Bone marrow (tissue), 2 donors: ENCODE measurements at regions not wholly inside any gene's neighbourhood (a gene's known extent, or its start where the extent isn't known, plus 50 kb on each side); places are given as distances from the start of the nearest gene placed in this dataset.

Experiments
- DNase-seq, 2 donors: peaks; one replicate each; lab custom pipeline; 2025; lab: John Stamatoyannopoulos, UW

DNA sequence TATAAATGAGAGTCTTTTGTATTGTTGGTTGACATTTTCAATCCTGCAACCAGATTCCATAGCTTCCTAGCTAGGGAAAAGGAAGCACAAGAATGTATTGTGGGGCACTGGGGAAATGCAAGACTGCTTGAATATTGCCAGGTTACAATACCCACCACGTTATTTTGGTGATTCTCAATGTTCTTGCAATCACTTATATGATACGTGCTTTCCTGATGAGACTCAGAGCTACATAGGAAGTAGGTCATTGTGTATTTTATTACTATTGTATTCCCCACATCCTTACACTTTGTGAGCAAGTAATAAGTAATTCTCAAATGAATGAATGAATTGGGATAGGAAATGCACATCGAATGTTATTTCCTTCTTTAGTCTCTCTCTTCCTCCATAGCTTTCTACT lies 217.1 kb upstream of the CD180 start:
- no peak for DNase-seq

DNA sequence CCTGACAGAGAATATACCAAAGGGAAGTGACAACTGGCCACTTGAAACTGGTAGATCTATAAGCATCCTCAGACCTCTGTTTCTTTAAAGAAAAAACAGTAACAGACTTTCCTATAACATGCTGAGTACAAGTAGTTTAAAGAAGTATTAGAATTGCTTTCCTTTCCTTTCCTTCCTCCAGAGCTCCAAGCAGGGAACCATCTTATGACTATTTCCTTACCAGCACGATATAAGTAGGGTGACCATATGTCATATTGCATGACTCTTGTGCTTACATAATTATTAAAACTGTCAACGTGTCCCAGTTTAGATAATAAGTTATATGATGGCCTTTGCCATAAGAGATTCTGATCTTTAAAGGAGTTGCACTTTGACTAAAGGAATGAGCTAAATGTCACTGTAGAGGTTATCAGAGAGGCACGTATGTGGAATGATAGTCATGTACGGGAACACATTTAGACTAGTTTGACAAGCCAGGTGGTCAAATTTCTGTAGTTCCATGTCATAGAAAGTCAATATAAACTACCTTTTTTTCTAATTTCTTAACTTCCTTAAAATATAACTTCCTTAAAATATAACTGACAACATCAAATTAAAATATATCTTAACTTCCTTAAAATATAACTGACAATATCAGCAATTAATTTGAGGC lies 212.7 kb upstream of the CD180 start:
- DNase-seq = peak in 1 of 2 donors; percentile 59

DNA sequence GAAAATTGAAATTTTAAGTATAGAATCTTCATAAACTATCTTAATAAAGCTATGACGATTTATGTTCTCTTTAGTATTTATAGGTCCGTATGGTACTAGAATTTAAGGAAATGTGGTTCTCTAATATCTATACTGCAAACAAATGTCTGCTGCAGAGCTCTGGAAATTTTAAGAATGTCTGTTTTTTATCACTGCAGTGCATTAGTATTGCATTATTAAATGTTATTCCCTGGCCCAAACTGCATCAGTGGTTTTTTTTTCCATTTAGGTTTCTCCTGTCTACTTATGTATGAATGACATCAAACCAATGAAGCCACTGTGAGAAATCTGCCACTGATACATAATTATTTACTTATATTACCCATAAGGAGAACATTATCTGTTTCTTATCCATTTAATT lies 211.4 kb upstream of the CD180 start:
- no peak for DNase-seq

GRCh38 chr5:67405755-67406154 lies 209.2 kb upstream of the CD180 start:
- DNase-seq = no peak

DNA sequence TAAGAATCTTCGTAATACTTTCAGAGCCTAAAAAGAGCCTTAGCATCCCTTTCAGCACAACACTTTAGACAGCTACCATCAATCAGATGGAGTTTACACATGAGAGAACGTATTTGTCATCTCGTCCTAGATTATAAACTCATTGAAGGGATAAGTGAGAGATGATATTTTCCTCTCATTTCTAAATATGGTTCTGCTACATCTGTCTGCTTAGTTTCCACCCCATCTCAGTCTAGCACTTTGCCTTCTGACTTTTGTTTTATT lies 208.4 kb upstream of the CD180 start:
- DNase-seq = no peak

DNA sequence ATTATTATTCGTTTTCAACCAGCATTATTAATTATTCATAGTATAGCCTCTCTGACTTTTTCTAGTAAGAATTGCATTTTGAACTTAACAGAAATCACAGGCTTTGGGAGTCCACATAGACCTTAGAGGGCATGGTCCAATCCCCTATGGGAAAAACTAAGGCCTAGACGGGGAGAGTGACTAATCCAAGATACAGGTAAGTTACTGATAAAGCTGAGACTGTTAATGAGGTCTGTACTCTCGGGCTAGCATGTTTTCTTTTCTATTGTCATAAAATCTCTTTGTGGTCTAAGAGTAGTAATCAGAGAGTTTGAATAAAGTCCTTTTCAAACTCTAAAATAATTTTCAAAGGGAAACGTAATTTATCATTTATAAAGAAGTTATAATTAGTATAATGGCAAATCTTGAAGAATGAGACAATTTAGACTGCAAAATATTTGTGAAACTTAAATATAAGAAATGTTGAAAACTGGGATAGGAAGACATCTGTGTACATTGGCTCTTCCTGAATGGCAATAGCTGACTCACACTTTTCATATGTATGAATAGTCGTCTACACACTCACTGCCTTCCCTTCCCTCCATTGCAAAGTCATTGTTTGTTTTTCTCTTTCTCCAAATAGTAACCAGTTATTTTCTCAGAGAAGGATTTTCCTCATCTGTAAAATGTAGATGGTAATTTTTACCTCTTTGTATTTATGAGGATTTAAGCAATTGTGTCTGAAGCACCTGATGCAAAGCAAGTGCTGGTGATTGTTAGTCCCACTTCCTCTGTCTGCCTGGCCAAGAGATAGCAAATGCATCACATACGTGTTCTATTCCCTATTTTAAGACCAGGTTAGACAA lies 207.9 kb upstream of the CD180 start:
- peak in 1 of 2 donors; percentile 55 for DNase-seq

- DNase-seq = no peak
These were observed 205.9 kb upstream of the CD180 start for GRCh38 chr5:67402526-67402925.

- DNase-seq = no peak
These were observed 204.6 kb upstream of the CD180 start for GRCh38 chr5:67401172-67401571.

DNA sequence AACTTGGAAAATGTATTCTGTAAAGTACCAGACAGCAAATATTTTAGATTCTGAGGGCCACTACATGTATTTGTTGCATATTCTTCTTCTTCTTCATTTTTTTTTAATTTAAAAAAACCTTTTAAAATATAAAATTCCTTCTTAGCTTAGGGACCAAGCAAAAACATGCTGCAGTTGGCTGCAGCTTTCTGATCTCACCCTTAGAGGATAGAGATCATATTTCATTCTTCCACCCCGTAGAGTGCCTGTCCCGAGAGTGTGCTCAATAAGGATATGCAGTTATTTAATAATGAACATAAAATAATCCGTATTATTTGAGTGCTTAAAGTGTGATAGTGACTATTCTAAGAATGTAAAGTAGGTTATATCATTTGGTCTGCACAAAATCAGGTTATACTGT lies 204.2 kb upstream of the CD180 start:
- no peak for DNase-seq

DNA sequence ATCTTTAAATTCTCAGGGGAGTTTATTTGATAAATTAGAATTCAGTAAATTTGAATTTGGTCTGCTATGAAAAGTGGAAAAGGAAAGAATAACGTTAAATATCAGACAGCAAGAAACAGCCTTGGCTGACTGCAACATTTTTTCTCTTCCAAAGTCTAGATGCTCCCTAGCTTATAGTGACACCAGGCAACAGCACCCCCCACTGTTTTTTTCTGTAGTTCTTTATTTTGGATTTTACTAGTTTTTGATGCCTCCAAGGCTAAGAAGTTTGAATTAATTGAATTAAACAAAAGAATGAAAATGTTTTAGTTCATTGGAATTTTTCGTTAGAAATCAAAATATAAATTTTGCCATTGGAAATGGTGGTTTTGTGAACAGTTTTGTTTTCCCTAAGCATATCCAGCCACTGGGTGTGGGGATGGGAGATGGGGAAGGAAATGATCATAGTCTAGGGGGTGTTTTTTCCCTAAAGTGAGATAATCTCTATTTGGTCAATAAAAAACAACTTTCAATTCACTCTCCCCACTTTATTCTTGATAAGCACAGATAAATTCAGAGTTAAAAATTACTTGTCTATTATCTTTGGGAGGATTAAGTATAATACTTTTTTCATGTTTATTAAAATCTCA lies 199.3 kb upstream of the CD180 start:
- no peak for DNase-seq

GRCh38 chr5:67393211-67393610 lies 196.6 kb upstream of the CD180 start:
- DNase-seq = no peak

DNA sequence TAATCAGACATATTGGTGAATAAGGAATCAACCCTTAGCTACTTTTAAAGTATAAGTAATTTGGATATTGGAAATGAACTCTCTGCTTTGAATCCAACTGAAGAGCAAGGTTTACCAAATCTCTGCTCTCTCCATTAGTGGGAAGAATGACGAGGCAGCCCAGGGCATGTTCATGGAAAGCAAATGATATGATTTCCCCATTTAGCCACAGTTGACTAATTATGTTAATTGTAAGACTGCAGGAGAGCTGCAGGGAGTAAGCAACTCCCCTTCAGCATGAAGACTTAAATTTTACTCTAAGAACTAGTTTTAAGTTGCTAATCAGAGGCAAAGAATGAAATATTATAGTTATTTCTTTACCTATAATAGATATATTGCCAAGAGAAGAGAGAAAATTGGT lies 194.3 kb upstream of the CD180 start:
- no peak for DNase-seq

GRCh38 chr5:67383451-67383850 lies 186.9 kb upstream of the CD180 start:
- no peak for DNase-seq

DNA sequence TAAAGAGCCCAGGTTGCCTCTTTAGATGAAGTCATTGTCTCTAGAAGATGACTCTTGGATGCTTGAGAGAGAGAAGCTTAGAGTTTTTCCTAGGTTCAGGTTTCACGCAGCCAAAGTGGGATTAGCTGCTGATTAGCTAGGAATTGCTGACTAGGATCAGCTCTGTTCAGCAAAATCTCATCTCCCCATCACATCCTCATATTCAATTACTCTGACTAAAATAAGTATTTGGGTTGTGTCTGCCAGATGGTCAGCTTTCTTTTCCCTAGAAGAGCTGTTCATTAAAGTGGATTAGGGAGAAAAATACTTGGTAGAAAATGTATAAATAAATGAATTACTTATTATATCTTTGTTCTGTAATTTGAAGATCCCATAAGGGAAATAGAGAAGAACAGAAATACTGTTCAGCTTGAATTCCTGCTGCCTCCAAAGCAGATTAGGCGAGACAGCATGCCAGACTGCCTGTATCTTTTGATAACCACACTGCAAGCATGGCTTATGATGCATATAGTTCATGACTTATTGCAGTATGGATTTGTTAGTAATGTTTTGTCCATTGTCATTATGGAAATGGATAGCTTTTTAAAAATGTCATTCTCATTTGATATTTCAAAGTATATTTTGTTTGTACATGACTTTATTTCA lies 184.8 kb upstream of the CD180 start:
- DNase-seq = no peak

DNA sequence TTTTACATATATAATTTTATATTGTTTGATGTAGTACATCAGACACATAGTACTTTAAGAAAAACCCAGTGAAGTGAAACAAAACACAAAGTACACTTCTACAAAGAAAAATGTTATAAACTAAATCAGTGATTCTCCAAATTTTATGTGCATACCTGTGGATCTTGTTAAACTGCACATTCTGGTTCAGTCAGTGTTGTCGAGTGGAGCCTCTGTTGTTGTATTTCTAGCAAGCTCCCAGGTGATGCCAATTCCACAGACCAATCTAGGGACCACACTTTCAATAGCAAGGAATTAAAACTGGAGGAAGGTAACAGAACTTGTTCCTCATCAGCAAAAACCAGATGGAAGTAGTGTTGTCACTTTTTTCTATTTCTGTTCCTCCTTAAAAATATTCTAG lies 183.8 kb upstream of the CD180 start:
- DNase-seq = no peak

GRCh38 chr5:67379753-67380152 lies 183.2 kb upstream of the CD180 start:
- DNase-seq = no peak

DNA sequence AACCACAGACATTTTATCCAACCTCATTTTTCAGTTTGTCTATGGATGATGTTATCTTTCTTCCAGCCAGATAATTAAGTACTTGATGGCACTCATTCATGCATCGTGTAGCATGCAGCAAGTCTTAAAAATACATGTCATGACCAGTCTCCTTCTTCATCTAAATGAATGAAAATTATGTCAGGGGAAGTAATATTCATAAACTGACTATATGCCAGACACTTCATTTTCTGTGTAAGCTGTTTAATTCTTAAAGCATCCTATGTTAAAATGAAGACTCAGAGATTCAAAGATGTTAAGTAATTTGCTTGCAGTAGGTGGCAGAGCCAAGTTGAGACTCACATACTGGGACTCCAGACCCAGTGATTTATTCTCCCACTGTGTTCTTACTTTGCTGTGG lies 181.7 kb upstream of the CD180 start:
- DNase-seq = no peak

DNA sequence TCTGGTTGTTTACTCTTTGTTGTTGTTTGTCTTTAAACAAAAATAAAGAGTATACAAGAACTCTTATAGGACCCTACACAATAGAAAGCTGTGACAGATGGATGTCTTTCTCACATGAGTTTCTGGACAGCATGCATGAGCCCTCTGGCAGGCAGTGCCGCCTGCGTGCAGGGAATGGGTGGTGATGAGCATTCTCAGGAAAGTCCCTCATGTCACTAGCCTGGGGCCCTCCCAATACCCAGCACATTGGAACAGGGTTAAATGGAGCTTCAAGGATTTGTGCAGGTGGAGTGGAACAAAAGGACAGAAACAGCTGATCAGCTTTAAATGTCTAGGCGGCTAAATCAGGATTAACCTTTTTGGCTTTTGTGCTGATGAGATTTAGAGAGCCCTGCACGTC lies 181.0 kb upstream of the CD180 start:
- no peak for DNase-seq

DNA sequence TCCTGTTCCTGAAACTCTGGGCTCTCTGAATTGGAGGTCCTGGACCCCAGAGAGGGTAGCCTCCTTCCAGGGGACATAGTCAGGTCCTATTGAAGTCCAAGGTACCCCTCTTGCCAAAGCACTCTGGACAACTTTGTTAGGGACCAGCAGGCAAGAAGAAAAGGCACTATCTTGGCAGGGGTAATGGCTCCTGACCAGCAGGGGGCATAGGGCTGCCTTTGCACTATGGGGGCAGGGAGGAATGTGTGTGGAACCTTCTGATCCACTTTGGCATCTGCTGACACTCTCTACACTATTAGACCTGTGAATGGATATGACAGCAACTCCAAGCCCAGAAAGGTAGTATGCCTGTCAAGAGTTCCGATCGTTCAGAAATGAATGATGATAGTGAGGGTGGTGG lies 179.0 kb upstream of the CD180 start:
- no peak for DNase-seq

DNA sequence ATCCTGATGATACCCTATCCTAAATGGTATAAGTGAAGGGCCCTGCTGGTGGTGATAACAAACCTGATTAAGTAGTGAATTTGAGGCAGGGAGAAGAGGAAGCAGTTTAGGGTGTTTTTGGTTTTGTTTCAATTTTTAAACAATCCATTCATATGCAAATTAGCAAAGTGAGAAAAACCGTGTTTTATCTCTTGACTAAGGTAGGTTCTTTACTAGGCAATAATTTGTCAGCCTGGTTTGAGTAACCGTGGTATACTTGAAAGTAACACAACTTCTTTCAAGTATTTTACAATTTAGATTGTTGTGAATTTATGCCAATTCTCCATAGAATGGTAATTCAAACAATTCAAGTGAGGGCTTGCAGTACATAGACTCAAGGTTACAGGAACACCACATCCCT lies 177.8 kb upstream of the CD180 start:
- no peak for DNase-seq

DNA sequence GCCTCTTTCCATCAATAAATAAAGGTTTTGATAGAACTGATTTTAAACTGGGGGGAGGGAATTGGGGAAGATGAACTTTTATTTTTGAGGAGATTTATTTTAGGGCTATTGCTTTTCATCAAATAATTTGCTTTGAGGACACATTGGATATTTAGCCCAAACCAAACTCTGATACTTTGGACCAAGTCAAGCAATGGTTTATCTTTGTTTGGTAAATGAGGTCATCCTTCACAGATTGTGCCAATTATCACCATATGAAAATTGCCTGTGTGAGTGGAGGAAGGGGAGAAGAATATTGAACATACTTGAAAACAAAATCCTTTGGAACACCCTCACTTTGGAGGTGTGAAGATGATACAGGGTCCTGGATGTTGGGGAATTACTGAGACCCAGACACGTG lies 176.9 kb upstream of the CD180 start:
- no peak for DNase-seq

DNA sequence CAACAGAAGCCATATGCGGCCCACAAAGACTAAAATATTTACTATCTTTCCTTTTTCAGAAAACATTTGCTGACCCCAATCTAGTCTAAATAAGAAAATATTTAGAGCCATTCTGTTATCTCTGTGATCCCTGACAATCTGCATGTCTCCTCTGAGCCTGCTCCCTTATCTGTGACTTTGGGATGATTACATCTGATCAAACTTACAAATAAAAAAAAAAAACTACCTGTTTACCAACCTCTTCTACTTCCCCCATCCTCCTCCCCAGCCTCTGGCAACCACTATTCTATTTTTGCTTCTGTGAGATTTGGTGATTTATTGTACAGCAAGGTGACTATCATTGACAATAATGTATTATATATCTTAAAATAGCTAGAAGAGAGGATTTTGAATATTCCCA lies 176.3 kb upstream of the CD180 start:
- no peak for DNase-seq

- DNase-seq = no peak
These were observed 175.3 kb upstream of the CD180 start for GRCh38 chr5:67371924-67372323.
